ENCODE measurements at regions not wholly inside any gene's neighbourhood (a gene's known extent, or its start where the extent isn't known, plus 50 kb on each side); places are given as distances from the start of the nearest gene placed in this dataset.

GRCh38 chr5:164010900-164011299 lies 505.5 kb downstream of the MAT2B start:
- no peak for TF ChIP-seq CTCF (IDR thresholded peaks at IDR 0.05; ENCODE audit: unreplicated experiment)
- CTCF ChIA-PET: interaction anchor here (0.6 to 1.8 kb wide), 6 partner anchors 88 to 493 kb away, joined by 3 to 6 read pairs (median 3); no protein-coding TSS in a partner anchor
- Mint-ChIP-seq H3K9me3 (ENCODE audit: unreplicated experiment) (no peaks in the 10 kb centered on the region), H3K27ac (ENCODE audit: low read depth, unreplicated experiment) (no peak overlapping the region), H3K36me3 (ENCODE audit: insufficient read depth, unreplicated experiment) (no peaks in the 10 kb centered on the region), H3K4me1 (ENCODE audit: insufficient read depth, unreplicated experiment) (no peaks in the 10 kb centered on the region), H3K27me3 (ENCODE audit: insufficient read depth, unreplicated experiment) (no peaks in the 10 kb centered on the region), H3K4me3 (ENCODE audit: unreplicated experiment) (no peak overlapping the region)
- intact Hi-C loops (cut with micrococcal nuclease): loop anchor here (10.0 kb wide), 2 partner anchors 1444 to 1614 kb away; no protein-coding TSS in a partner anchor
- no TSS peak for BruUV-seq (replicated peaks)
- POLR2A ChIA-PET: interaction anchor here (0.6 kb wide), 1 partner anchor 446 kb away, joined by 5 read pairs; no protein-coding TSS in a partner anchor
- DNase-seq (ENCODE audit: unreplicated experiment): no peak

- Mint-ChIP-seq H3K4me3 (ENCODE audit: unreplicated experiment) (no peak overlapping the region), H3K27ac (ENCODE audit: low read depth, unreplicated experiment) (no peak overlapping the region), H3K9me3 (ENCODE audit: unreplicated experiment) (no peaks in the 10 kb centered on the region), H3K4me1 (ENCODE audit: insufficient read depth, unreplicated experiment) (no peaks in the 10 kb centered on the region), H3K27me3 (ENCODE audit: insufficient read depth, unreplicated experiment) (no peaks in the 10 kb centered on the region), H3K36me3 (ENCODE audit: insufficient read depth, unreplicated experiment) (no peaks in the 10 kb centered on the region)
- POLR2A ChIA-PET: interaction anchor here (0.6 to 0.9 kb wide), 3 partner anchors 9 to 316 kb away, joined by 3 to 7 read pairs (median 3); no protein-coding TSS in a partner anchor
- TF ChIP-seq CTCF (IDR thresholded peaks at IDR 0.05; ENCODE audit: unreplicated experiment): no peak
- no TSS peak for BruUV-seq (replicated peaks)
- CTCF ChIA-PET: interaction anchor here (0.6 to 5.2 kb wide), 52 partner anchors 9 to 1433 kb away, joined by 3 to 89 read pairs (median 4); no protein-coding TSS in a partner anchor
- intact Hi-C loops (cut with micrococcal nuclease): loop anchor here (2.0 to 10.0 kb wide), 3 partner anchors 660 to 1612 kb away; no protein-coding TSS in a partner anchor
- DNase-seq (ENCODE audit: unreplicated experiment): no peak
Observed at GRCh38 chr5:164012371-164012770, 507.0 kb downstream of the MAT2B start.

- H3K36me3 Mint-ChIP-seq (ENCODE audit: insufficient read depth, unreplicated experiment): no peaks in the 10 kb centered on the region
- no peaks in the 10 kb centered on the region for H3K9me3 Mint-ChIP-seq (ENCODE audit: unreplicated experiment)
- peak; percentile 91 for DNase-seq (ENCODE audit: unreplicated experiment)
- CTCF ChIA-PET: interaction anchor here (0.6 to 5.2 kb wide), 60 partner anchors 9 to 1883 kb away, joined by 3 to 89 read pairs (median 4); no protein-coding TSS in a partner anchor
- H3K27ac Mint-ChIP-seq (ENCODE audit: low read depth, unreplicated experiment): no peak overlapping the region
- no peak overlapping the region for H3K4me3 Mint-ChIP-seq (ENCODE audit: unreplicated experiment)
- intact Hi-C loops (cut with micrococcal nuclease): loop anchor here (1.0 to 10.0 kb wide), 9 partner anchors 317 to 1612 kb away; no protein-coding TSS in a partner anchor
- H3K27me3 Mint-ChIP-seq (ENCODE audit: insufficient read depth, unreplicated experiment): no peaks in the 10 kb centered on the region
- BruUV-seq (replicated peaks): no TSS peak
- no peaks in the 10 kb centered on the region for H3K4me1 Mint-ChIP-seq (ENCODE audit: insufficient read depth, unreplicated experiment)
- TF ChIP-seq CTCF (IDR thresholded peaks at IDR 0.05; ENCODE audit: unreplicated experiment): peak; percentile 80
- POLR2A ChIA-PET: interaction anchor here (0.6 to 0.9 kb wide), 4 partner anchors 8 to 463 kb away, joined by 3 to 7 read pairs (median 4); no protein-coding TSS in a partner anchor
Observed at GRCh38 chr5:164013077-164013670, 507.8 kb downstream of the MAT2B start.

- no TSS peak for BruUV-seq (replicated peaks)
- POLR2A ChIA-PET: no interaction called here
- CTCF ChIA-PET: interaction anchor here (0.6 to 2.4 kb wide), 5 partner anchors 12 to 1191 kb away, joined by 3 to 12 read pairs (median 5); no protein-coding TSS in a partner anchor
- no peaks in the 10 kb centered on the region for H3K9me3 Mint-ChIP-seq (ENCODE audit: unreplicated experiment)
- intact Hi-C loops (cut with micrococcal nuclease): no loop called here
- no peaks in the 10 kb centered on the region for H3K27me3 Mint-ChIP-seq (ENCODE audit: insufficient read depth, unreplicated experiment)
- H3K4me1 Mint-ChIP-seq (ENCODE audit: insufficient read depth, unreplicated experiment): no peaks in the 10 kb centered on the region
- DNase-seq (ENCODE audit: unreplicated experiment): no peak
- TF ChIP-seq CTCF (IDR thresholded peaks at IDR 0.05; ENCODE audit: unreplicated experiment): no peak
- no peak overlapping the region for H3K27ac Mint-ChIP-seq (ENCODE audit: low read depth, unreplicated experiment)
- H3K4me3 Mint-ChIP-seq (ENCODE audit: unreplicated experiment): no peak overlapping the region
- no peaks in the 10 kb centered on the region for H3K36me3 Mint-ChIP-seq (ENCODE audit: insufficient read depth, unreplicated experiment)
Observed at GRCh38 chr5:164020116-164020515, 514.7 kb downstream of the MAT2B start.

Measured in MCF 10A (cell line).